ENCODE measurements at regions not wholly inside any gene's neighbourhood (a gene's known extent, or its start where the extent isn't known, plus 50 kb on each side); places are given as distances from the start of the nearest gene placed in this dataset.
"Not testable (repeated sequence)": the region's sequence is repeated elsewhere in the genome, so short reads cannot be mapped to it uniquely, and the experiment has no call there.

GRCh38 chr7:12931465-12931864 is 244.0 kb downstream of the ARL4A start:
- not testable (repeated sequence) for TF ChIP-seq SUZ12 (IDR thresholded peaks at IDR 0.05); FOXA1 (IDR thresholded peaks at IDR 0.05); CTBP1 (IDR thresholded peaks at IDR 0.05; ENCODE audit: borderline replicate concordance); FOXM1 (IDR thresholded peaks at IDR 0.05; ENCODE audit: borderline replicate concordance); TARDBP (IDR thresholded peaks at IDR 0.05); ZNF384 (IDR thresholded peaks at IDR 0.05); HDGF (IDR thresholded peaks at IDR 0.05; ENCODE audit: borderline replicate concordance); LEF1 (IDR thresholded peaks at IDR 0.05; ENCODE audit: borderline replicate concordance); ARNT (IDR thresholded peaks at IDR 0.05); FOXK2 (IDR thresholded peaks at IDR 0.05); L3MBTL2 (conservative IDR thresholded peaks at IDR 0.05)

All from HEK293T (cell line).